Astrocyte of the spinal cord (primary cell): ENCODE measurements at regions not wholly inside any gene's neighbourhood (a gene's known extent, or its start where the extent isn't known, plus 50 kb on each side); places are given as distances from the start of the nearest gene placed in this dataset.

Source experiments
- DNase-seq: peaks from one replicate; pipeline ENCODE4 v3.0.0; 2011; ENCODE audit warnings: low read depth, low spot score
- H3K4me3 ChIP-seq: 2 replicates; pipeline ENCODE4 v1.5.1; 2011; ENCODE audit warnings: low read depth, mild to moderate bottlenecking, low read length, moderate library complexity
- CTCF ChIP-seq: IDR thresholded peaks from 2 replicates; pipeline ENCODE4 v1.5.1; 2012; ENCODE audit warnings: low read depth, mild to moderate bottlenecking, low read length, inconsistent platforms
- in situ Hi-C: cut with HindIII; loops from 2 replicates; pipeline ENCODE4 v1.10.0; 2017; ENCODE audit warnings: low sequenced_read_pairs

- no peak for TF ChIP-seq CTCF
- H3K4me3 ChIP-seq = no peak overlapping the region
- in situ Hi-C loops = no loop called here
- DNase-seq = no peak
These were observed 106.7 kb upstream of the RREB1 start for GRCh38 chr6:7000825-7001777.

- no peak for TF ChIP-seq CTCF
- no peak for DNase-seq
- in situ Hi-C loops = no loop called here
- H3K4me3 ChIP-seq = no peak overlapping the region
These were observed 104.7 kb upstream of the RREB1 start for GRCh38 chr6:7003041-7003440.

GRCh38 chr6:7004581-7005297 is 103.0 kb upstream of the RREB1 start:
- in situ Hi-C loops = no loop called here
- TF ChIP-seq CTCF = no peak
- DNase-seq = no peak

GRCh38 chr6:7006515-7007191 is 101.1 kb upstream of the RREB1 start:
- no peak for DNase-seq
- in situ Hi-C loops = no loop called here
- TF ChIP-seq CTCF = no peak
- H3K4me3 ChIP-seq = no peak overlapping the region

More at GRCh38 chr6:7004581-7005297, 103.0 kb upstream of the RREB1 start:
- H3K4me3 ChIP-seq = no peak overlapping the region

GRCh38 chr6:7008451-7008988 is 99.2 kb upstream of the RREB1 start:
- no peak for TF ChIP-seq CTCF
- in situ Hi-C loops = no loop called here
- H3K4me3 ChIP-seq = no peak overlapping the region
- DNase-seq = no peak

GRCh38 chr6:7016226-7016625 is 91.5 kb upstream of the RREB1 start:
- no peak for DNase-seq
- H3K4me3 ChIP-seq = no peak overlapping the region
- in situ Hi-C loops = no loop called here
- no peak for TF ChIP-seq CTCF
